BLaER1 (cell line): ENCODE measurements at regions not wholly inside any gene's neighbourhood (a gene's known extent, or its start where the extent isn't known, plus 50 kb on each side); places are given as distances from the start of the nearest gene placed in this dataset.

Experiments used
- H3K27ac ChIP-seq: shearing (Covaris generic); formaldehyde crosslinking; 2 replicates; pipeline ENCODE4 v1.8.1; 2022
- H3K27me3 ChIP-seq: shearing (Covaris generic); formaldehyde crosslinking; 2 replicates; pipeline ENCODE4 v1.8.1; 2022
- H3K36me3 ChIP-seq: shearing (Covaris generic); formaldehyde crosslinking; 2 replicates; pipeline ENCODE4 v1.8.1; 2022
- H3K4me1 ChIP-seq: shearing (Covaris generic); formaldehyde crosslinking; 2 replicates; pipeline ENCODE4 v1.8.1; 2022
- H3K4me2 ChIP-seq: shearing (Covaris generic); formaldehyde crosslinking; 2 replicates; pipeline ENCODE4 v1.8.1; 2022
- H3K4me3 ChIP-seq: shearing (Covaris generic); formaldehyde crosslinking; 2 replicates; pipeline ENCODE4 v1.8.1; 2022
- H3K9ac ChIP-seq: shearing (Covaris generic); formaldehyde crosslinking; 2 replicates; pipeline ENCODE4 v1.8.1; 2022
- H3K9me3 ChIP-seq: shearing (Covaris generic); formaldehyde crosslinking; 2 replicates; pipeline ENCODE4 v1.8.1; 2022
- H4K20me1 ChIP-seq: shearing (Covaris generic); formaldehyde crosslinking; 2 replicates; pipeline ENCODE4 v1.8.1; 2022
- Cebpa-rat ChIP-seq: shearing (Covaris generic); IDR thresholded peaks from 2 replicates; pipeline ENCODE4 v1.8.1; 2022

DNA sequence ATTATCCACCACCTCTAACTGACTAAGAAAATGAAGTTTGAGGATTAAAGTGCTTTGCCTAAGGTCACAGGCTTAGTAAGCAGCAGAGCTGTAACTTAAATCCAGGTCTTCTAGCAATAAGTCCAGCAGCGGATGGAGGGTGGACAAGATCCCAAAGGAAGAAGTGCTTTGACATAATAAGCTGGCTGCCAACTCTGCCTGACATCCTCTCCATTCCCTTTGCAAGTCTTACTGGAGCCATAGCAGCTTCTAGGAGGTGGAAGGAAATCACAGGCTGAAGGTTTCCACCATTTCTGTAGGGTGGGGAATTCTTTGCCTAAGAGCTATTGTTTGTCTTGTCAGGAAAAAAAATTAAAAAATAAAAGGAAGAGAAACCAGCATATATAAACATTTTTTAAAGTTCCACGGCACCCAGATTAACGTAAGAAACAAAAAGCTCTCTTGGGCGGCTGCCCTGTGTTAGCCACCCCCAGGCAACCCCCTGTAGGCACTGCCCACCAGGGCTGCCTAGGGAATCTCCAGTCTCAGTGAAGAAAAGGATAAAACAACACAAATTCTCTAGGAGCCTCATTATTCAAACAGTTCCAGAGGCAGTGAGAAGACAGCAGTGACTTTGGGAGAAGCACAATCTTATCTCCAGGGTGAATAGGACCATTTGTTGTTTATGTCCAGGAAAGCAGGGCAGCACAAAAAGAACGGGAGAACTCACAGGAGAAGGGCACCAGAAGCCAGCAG lies 380.8 kb upstream of the CADM1 start:
- Histone ChIP-seq H3K9me3 (peaks cover 13% of the 10 kb centered on the region; the same call in 1 of the 2 replicates), H3K4me1 (no peaks in the 10 kb centered on the region), H3K27me3 (no peaks in the 10 kb centered on the region), H4K20me1 (no peaks in the 10 kb centered on the region), H3K4me3 (no peak overlapping the region), H3K27ac (no peak overlapping the region), H3K4me2 (no peak overlapping the region), H3K9ac (no peak overlapping the region), H3K36me3 (no peaks in the 10 kb centered on the region)
- TF ChIP-seq Cebpa-rat = no peak

DNA sequence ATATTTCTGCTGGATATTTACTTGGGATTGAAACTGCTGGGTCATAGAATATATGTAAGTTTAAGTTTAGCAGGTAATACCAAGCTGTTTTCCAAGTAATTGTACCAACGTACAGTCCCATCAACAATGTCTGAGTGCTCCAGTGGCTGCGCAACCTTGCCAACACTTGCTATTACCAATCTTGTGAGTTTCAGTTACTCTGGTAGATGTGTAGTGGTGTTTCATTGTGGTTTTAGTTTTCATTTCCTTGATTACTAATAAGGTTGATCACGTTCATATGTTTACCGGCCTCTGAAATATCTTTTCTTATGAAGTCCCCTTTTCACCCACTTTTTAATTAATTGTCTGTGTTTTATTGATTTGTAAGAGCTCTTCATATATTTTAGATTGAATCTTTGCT lies 370.6 kb upstream of the CADM1 start:
- Histone ChIP-seq H3K27ac (no peak overlapping the region), H4K20me1 (no peaks in the 10 kb centered on the region), H3K9ac (no peak overlapping the region), H3K4me1 (0 out of 2 replicates have a peak, but pooled peaks cover 6% of the 10 kb centered on the region), H3K27me3 (no peaks in the 10 kb centered on the region), H3K36me3 (no peaks in the 10 kb centered on the region), H3K4me3 (no peak overlapping the region), H3K4me2 (no peak overlapping the region), H3K9me3 (no peaks in the 10 kb centered on the region)
- TF ChIP-seq Cebpa-rat = no peak

- H3K4me1 ChIP-seq = 0 out of 2 replicates have a peak, but pooled peaks cover 6% of the 10 kb centered on the region
- H4K20me1 ChIP-seq = no peaks in the 10 kb centered on the region
- H3K27ac ChIP-seq = no peak overlapping the region
- H3K9me3 ChIP-seq = no peaks in the 10 kb centered on the region
- H3K36me3 ChIP-seq = no peaks in the 10 kb centered on the region
- H3K9ac ChIP-seq = no peak overlapping the region
- TF ChIP-seq Cebpa-rat = no peak
- H3K27me3 ChIP-seq = no peaks in the 10 kb centered on the region
- no peak overlapping the region for H3K4me2 ChIP-seq
- no peak overlapping the region for H3K4me3 ChIP-seq
Observed at GRCh38 chr11:115873813-115874212, 369.6 kb upstream of the CADM1 start.

DNA sequence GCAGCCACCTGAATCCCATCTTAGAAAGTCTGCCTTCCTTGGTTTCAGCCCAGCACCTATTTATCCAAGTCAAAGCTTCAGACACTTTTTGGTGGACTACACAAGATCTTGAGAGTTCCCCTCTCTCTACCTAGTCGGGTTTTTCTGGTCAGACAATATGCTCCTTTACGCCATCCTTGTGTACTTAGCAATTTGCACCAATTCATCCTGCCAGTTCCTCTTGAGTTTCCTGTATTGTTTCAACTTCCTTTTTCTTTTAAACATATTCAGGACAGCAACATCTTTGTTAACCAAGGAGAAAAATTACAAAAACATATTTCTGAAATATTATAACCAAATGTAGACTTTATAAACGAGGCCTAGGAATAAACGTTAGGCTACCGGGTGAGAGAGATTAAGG lies 368.2 kb upstream of the CADM1 start:
- H3K36me3 ChIP-seq = no peaks in the 10 kb centered on the region
- H3K9ac ChIP-seq = no peak overlapping the region
- 0 out of 2 replicates have a peak, but pooled peaks cover 6% of the 10 kb centered on the region for H3K4me1 ChIP-seq
- no peaks in the 10 kb centered on the region for H3K9me3 ChIP-seq
- no peaks in the 10 kb centered on the region for H3K27me3 ChIP-seq
- no peak overlapping the region; the same call in 1 of the 2 replicates for H3K4me2 ChIP-seq
- no peak overlapping the region for H3K27ac ChIP-seq
- H4K20me1 ChIP-seq = no peaks in the 10 kb centered on the region
- no peak overlapping the region for H3K4me3 ChIP-seq
- no peak for TF ChIP-seq Cebpa-rat

DNA sequence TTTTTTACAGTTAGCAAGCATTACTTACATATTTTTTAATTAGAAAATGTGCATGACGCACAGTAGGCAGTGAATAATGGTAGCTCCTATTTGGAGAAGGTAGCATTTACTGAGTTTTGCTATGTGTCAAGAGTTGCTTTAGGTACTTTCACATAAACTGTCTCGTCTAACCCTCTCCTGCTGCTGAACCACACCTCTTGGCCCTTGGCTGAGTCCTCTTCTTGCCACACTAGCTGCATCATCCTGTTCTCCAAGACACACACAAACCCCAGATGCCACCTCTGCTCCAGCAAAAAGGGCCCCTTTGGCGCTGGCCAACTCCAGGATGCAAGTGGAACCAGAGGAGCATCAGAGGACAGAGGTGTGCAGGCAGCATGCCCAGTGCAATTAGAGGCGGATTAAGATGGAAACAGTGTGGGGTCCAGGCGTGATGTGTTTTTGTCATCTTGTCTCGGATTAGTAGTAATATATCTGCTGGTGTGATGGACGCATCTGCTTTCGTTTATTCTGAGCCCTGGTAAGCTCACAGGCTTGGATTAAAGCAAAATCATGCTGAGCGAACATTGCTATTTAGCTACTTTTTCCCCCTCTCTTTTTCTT lies 367.0 kb upstream of the CADM1 start:
- H3K4me2 ChIP-seq = no peak overlapping the region
- no peaks in the 10 kb centered on the region for H3K36me3 ChIP-seq
- H3K4me1 ChIP-seq = 0 out of 2 replicates have a peak, but pooled peaks cover 6% of the 10 kb centered on the region
- H3K27me3 ChIP-seq = no peaks in the 10 kb centered on the region
- no peaks in the 10 kb centered on the region for H4K20me1 ChIP-seq
- no peak overlapping the region for H3K27ac ChIP-seq
- TF ChIP-seq Cebpa-rat = no peak
- no peaks in the 10 kb centered on the region for H3K9me3 ChIP-seq
- no peak overlapping the region for H3K4me3 ChIP-seq
- no peak overlapping the region for H3K9ac ChIP-seq

- Histone ChIP-seq H3K27ac (no peak overlapping the region), H4K20me1 (no peaks in the 10 kb centered on the region), H3K4me1 (0 out of 2 replicates have a peak, but pooled peaks cover 6% of the 10 kb centered on the region), H3K4me3 (no peak overlapping the region), H3K4me2 (no peak overlapping the region), H3K36me3 (no peaks in the 10 kb centered on the region), H3K9ac (no peak overlapping the region), H3K9me3 (no peaks in the 10 kb centered on the region), H3K27me3 (no peaks in the 10 kb centered on the region)
- no peak for TF ChIP-seq Cebpa-rat
Observed at GRCh38 chr11:115869780-115870431, 365.7 kb upstream of the CADM1 start.

DNA sequence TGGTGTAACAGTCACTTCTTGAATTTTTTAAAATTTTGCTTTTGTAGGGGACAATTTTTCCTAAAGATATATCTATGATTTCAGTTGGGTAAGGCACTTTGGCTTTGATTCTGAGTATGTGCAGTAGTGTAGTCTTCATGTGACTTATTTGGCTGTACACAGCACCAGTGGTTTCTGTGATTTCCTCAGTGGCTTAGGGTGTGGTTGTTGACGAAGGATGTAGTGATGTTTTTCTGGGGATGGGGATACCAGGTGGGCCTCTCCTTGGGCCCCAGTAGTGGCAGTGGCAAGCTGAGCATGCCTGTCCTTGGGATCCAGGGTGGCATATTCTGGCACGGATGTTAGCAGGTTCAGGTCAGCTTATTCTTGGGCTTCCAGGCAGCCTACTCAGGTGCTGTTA lies 364.9 kb upstream of the CADM1 start:
- H3K9me3 ChIP-seq = no peaks in the 10 kb centered on the region
- TF ChIP-seq Cebpa-rat = no peak
- H4K20me1 ChIP-seq = no peaks in the 10 kb centered on the region
- no peak overlapping the region for H3K9ac ChIP-seq
- no peaks in the 10 kb centered on the region for H3K27me3 ChIP-seq
- no peaks in the 10 kb centered on the region for H3K36me3 ChIP-seq
- no peak overlapping the region for H3K4me3 ChIP-seq
- H3K4me2 ChIP-seq = no peak overlapping the region
- 0 out of 2 replicates have a peak, but pooled peaks cover 6% of the 10 kb centered on the region for H3K4me1 ChIP-seq
- no peak overlapping the region for H3K27ac ChIP-seq

DNA sequence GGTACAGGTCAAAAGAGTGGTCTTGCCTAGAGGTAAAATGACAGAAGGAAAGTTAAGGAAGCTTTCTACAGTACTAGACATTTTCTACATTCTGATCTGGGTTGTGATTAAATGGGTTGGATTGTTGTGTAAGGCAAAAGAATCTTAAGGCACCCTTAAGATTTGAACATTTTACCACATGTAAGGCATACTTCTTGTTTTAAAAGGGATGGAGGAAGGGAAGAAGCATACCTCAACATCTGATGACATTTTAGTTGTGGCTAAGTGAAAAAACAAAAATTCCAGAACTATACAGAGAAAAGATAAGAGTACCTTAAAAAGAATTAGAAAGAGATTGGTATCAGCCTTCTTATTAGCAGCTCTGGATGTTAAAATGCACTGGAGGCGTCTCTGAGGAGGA lies 356.0 kb upstream of the CADM1 start:
- Histone ChIP-seq H4K20me1 (no peaks in the 10 kb centered on the region), H3K27ac (no peak overlapping the region), H3K27me3 (no peaks in the 10 kb centered on the region), H3K9me3 (peaks cover 4% of the 10 kb centered on the region; the same call in 1 of the 2 replicates), H3K4me1 (no peaks in the 10 kb centered on the region), H3K4me3 (no peak overlapping the region), H3K36me3 (no peaks in the 10 kb centered on the region), H3K4me2 (no peak overlapping the region), H3K9ac (no peak overlapping the region)
- TF ChIP-seq Cebpa-rat = no peak

GRCh38 chr11:115848611-115849010 lies 344.4 kb upstream of the CADM1 start:
- Histone ChIP-seq H4K20me1 (no peaks in the 10 kb centered on the region), H3K9me3 (no peaks in the 10 kb centered on the region), H3K27me3 (no peaks in the 10 kb centered on the region), H3K4me1 (no peaks in the 10 kb centered on the region), H3K4me3 (no peak overlapping the region), H3K36me3 (no peaks in the 10 kb centered on the region), H3K9ac (no peak overlapping the region), H3K27ac (no peak overlapping the region), H3K4me2 (no peak overlapping the region)
- no peak for TF ChIP-seq Cebpa-rat

GRCh38 chr11:115848080-115848479 lies 343.9 kb upstream of the CADM1 start:
- Histone ChIP-seq H3K4me1 (no peaks in the 10 kb centered on the region), H3K36me3 (no peaks in the 10 kb centered on the region), H3K9me3 (no peaks in the 10 kb centered on the region), H4K20me1 (no peaks in the 10 kb centered on the region), H3K27me3 (no peaks in the 10 kb centered on the region), H3K4me2 (no peak overlapping the region), H3K27ac (no peak overlapping the region), H3K4me3 (no peak overlapping the region), H3K9ac (no peak overlapping the region)
- TF ChIP-seq Cebpa-rat = no peak
